ENCODE measurements at regions not wholly inside any gene's neighbourhood (a gene's known extent, or its start where the extent isn't known, plus 50 kb on each side); places are given as distances from the start of the nearest gene placed in this dataset.
"Not testable (repeated sequence)": the region's sequence is repeated elsewhere in the genome, so short reads cannot be mapped to it uniquely, and the experiment has no call there.

- no peaks in the 10 kb centered on the region for H3K9me3 ChIP-seq
- TF ChIP-seq POLR2A (IDR thresholded peaks at IDR 0.05) = no peak
- TF ChIP-seq, protein P1, sequence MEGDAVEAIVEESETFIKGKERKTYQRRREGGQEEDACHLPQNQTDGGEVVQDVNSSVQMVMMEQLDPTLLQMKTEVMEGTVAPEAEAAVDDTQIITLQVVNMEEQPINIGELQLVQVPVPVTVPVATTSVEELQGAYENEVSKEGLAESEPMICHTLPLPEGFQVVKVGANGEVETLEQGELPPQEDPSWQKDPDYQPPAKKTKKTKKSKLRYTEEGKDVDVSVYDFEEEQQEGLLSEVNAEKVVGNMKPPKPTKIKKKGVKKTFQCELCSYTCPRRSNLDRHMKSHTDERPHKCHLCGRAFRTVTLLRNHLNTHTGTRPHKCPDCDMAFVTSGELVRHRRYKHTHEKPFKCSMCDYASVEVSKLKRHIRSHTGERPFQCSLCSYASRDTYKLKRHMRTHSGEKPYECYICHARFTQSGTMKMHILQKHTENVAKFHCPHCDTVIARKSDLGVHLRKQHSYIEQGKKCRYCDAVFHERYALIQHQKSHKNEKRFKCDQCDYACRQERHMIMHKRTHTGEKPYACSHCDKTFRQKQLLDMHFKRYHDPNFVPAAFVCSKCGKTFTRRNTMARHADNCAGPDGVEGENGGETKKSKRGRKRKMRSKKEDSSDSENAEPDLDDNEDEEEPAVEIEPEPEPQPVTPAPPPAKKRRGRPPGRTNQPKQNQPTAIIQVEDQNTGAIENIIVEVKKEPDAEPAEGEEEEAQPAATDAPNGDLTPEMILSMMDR (IDR thresholded peaks at IDR 0.05) = no peak
- no peaks in the 10 kb centered on the region for H3K4me1 ChIP-seq
- H3K4me3 ChIP-seq = no peak overlapping the region
- DNase-seq = no peak
- no peaks in the 10 kb centered on the region for H3K36me3 ChIP-seq
- no peaks in the 10 kb centered on the region for H3K27me3 ChIP-seq
- intact Hi-C loops (cut with DNase I; ENCODE audit: low total_unique reads) = no loop called here
- H3K27ac ChIP-seq = no peak overlapping the region
These were observed 303.5 kb upstream of the ST8SIA4 start for GRCh38 chr5:101206534-101206933.

DNA sequence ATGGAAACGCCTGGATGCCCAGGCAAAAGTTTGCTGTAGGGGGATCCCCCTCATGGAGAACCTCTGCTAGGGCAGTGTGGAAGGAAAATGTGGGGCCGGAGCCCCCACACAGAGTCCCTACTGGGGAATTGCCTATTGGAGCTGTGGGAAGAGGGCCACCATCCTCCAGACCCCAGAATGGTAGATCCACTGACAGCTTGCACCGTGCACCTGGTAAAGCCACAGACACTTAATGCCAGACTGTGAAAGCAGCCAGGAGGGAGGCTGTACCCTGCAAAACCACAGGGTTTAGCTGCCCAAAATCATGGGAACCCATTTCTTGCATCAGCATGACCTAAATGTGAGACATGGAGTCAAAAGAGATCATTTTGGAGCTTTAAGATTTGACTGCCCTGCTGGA is 302.0 kb upstream of the ST8SIA4 start:
- H3K27me3 ChIP-seq; DNase-seq; H3K4me3 ChIP-seq; H3K27ac ChIP-seq; H3K36me3 ChIP-seq; H3K4me1 ChIP-seq; intact Hi-C loops (cut with DNase I; ENCODE audit: low total_unique reads); H3K9me3 ChIP-seq: not testable (repeated sequence)

- H3K4me3 ChIP-seq; H3K27me3 ChIP-seq; DNase-seq; H3K36me3 ChIP-seq; H3K4me1 ChIP-seq; H3K9me3 ChIP-seq; H3K27ac ChIP-seq; intact Hi-C loops (cut with DNase I; ENCODE audit: low total_unique reads): not testable (repeated sequence)
These were observed 277.3 kb upstream of the ST8SIA4 start for GRCh38 chr5:101180365-101180764.

- Histone ChIP-seq H3K27me3 (no peaks in the 10 kb centered on the region), H3K27ac (no peak overlapping the region), H3K36me3 (no peaks in the 10 kb centered on the region), H3K9me3 (no peaks in the 10 kb centered on the region), H3K4me3 (no peak overlapping the region), H3K4me1 (no peaks in the 10 kb centered on the region)
- intact Hi-C loops (cut with DNase I; ENCODE audit: low total_unique reads) = no loop called here
- TF ChIP-seq POLR2A (IDR thresholded peaks at IDR 0.05) = no peak
- TF ChIP-seq, protein P1 (IDR thresholded peaks at IDR 0.05) = no peak
- no peak for DNase-seq
These were observed 273.5 kb upstream of the ST8SIA4 start for GRCh38 chr5:101176605-101177004.

DNA sequence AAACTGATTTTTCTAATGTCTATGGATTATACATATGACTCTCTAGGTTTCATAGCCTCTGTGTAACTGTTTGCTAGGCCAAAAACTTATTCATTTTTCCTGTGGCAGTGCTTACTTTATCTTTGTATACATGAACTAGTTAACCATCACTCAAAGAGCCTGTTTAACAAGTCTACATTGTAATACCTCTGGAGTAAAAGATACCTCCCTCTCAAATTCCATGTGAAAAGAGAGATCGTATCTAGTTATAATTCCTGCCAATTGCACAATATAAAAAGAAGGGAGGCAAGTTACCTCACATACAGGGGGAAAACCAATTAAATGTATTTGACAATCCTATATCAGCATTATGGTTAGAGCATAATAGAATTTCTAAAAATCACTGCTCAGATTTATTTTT is 271.9 kb upstream of the ST8SIA4 start:
- Histone ChIP-seq H3K27ac (no peak overlapping the region), H3K36me3 (no peaks in the 10 kb centered on the region), H3K9me3 (no peaks in the 10 kb centered on the region), H3K4me1 (no peaks in the 10 kb centered on the region), H3K27me3 (no peaks in the 10 kb centered on the region), H3K4me3 (no peak overlapping the region)
- DNase-seq = no peak
- TF ChIP-seq POLR2A (IDR thresholded peaks at IDR 0.05) = no peak
- TF ChIP-seq, protein P1 (IDR thresholded peaks at IDR 0.05) = no peak
- intact Hi-C loops (cut with DNase I; ENCODE audit: low total_unique reads) = no loop called here

- Histone ChIP-seq H3K4me1 (no peaks in the 10 kb centered on the region), H3K9me3 (no peaks in the 10 kb centered on the region), H3K4me3 (no peak overlapping the region), H3K27ac (no peak overlapping the region), H3K36me3 (no peaks in the 10 kb centered on the region), H3K27me3 (no peaks in the 10 kb centered on the region)
- TF ChIP-seq, protein P1 (IDR thresholded peaks at IDR 0.05) = no peak
- TF ChIP-seq POLR2A (IDR thresholded peaks at IDR 0.05) = no peak
- intact Hi-C loops (cut with DNase I; ENCODE audit: low total_unique reads) = no loop called here
- no peak for DNase-seq
These were observed 260.0 kb upstream of the ST8SIA4 start for GRCh38 chr5:101163088-101163487.

All from uterus (tissue), 3 donors.